ENCODE measurements at regions not wholly inside any gene's neighbourhood (a gene's known extent, or its start where the extent isn't known, plus 50 kb on each side); places are given as distances from the start of the nearest gene placed in this dataset.

DNA sequence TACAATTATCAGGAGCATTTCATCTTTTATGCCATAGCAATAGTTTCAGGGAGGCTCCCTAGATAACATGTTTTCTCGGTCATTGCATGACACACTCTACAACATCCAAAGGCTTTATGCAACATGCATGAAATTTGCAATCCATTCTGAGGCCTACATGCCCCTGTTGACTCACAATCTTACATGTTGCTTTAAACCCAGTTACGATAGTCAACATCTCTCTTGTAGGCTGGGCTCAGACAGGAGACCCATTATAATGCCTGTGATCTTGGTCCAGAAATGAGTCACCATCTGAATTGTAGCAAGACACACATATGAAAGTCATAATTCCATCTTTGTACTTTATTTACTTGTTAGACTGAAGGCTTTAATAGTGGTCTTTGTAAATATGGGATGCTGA is 1050.3 kb upstream of the AMELY start:
- TF ChIP-seq CTCF (IDR thresholded peaks at IDR 0.05), result no peak
- no peak for TF ChIP-seq POLR2A (IDR thresholded peaks at IDR 0.05)

Data from lower leg skin (tissue), 3 donors.